ENCODE measurements at regions not wholly inside any gene's neighbourhood (a gene's known extent, or its start where the extent isn't known, plus 50 kb on each side); places are given as distances from the start of the nearest gene placed in this dataset.

- H3K9me3 ChIP-seq (replicated peaks; ENCODE audit: control insufficient read depth, low read depth, low read length), result no peaks in the 10 kb centered on the region
- no peak for DNase-seq
- H3K27ac ChIP-seq (ENCODE audit: low read length), result no peak overlapping the region
- H3K27me3 ChIP-seq (ENCODE audit: control insufficient read depth, insufficient read depth, low read length), result no peaks in the 10 kb centered on the region
- no peaks in the 10 kb centered on the region for H3K36me3 ChIP-seq (ENCODE audit: control insufficient read depth, insufficient read depth, low read length)
- peaks cover 4% of the 10 kb centered on the region for H3K4me1 ChIP-seq (ENCODE audit: control insufficient read depth, insufficient read depth, low read length)
- WGBS (ENCODE audit: insufficient coverage), result 88% methylated on average over 9 of the region's 16 CpGs
- H3K4me3 ChIP-seq (ENCODE audit: low read length), result no peak overlapping the region
Observed at GRCh38 chr21:31543191-31543590, 116.3 kb upstream of the SOD1 start.

GRCh38 chr21:31538816-31539215 is 120.7 kb upstream of the SOD1 start:
- H3K36me3 ChIP-seq (ENCODE audit: control insufficient read depth, insufficient read depth, low read length), result no peaks in the 10 kb centered on the region
- H3K9me3 ChIP-seq (replicated peaks; ENCODE audit: control insufficient read depth, low read depth, low read length), result no peaks in the 10 kb centered on the region
- no peaks in the 10 kb centered on the region for H3K27me3 ChIP-seq (ENCODE audit: control insufficient read depth, insufficient read depth, low read length)
- peaks cover 4% of the 10 kb centered on the region for H3K4me1 ChIP-seq (ENCODE audit: control insufficient read depth, insufficient read depth, low read length)
- no peak overlapping the region for H3K4me3 ChIP-seq (ENCODE audit: low read length)
- WGBS (ENCODE audit: insufficient coverage), result 12% methylated on average over 6 of the region's 10 CpGs
- peak; percentile 68 for DNase-seq
- H3K27ac ChIP-seq (ENCODE audit: low read length), result peak overlapping the region; percentile 25

GRCh38 chr21:31537872-31538576 is 121.5 kb upstream of the SOD1 start:
- no CpG with 5 or more reads among the region's 10 CpGs for WGBS (ENCODE audit: insufficient coverage)
- H3K36me3 ChIP-seq (ENCODE audit: control insufficient read depth, insufficient read depth, low read length), result no peaks in the 10 kb centered on the region
- DNase-seq, result no peak
- no peak overlapping the region for H3K27ac ChIP-seq (ENCODE audit: low read length)
- peaks cover 4% of the 10 kb centered on the region for H3K4me1 ChIP-seq (ENCODE audit: control insufficient read depth, insufficient read depth, low read length)
- no peaks in the 10 kb centered on the region for H3K27me3 ChIP-seq (ENCODE audit: control insufficient read depth, insufficient read depth, low read length)
- no peaks in the 10 kb centered on the region for H3K9me3 ChIP-seq (replicated peaks; ENCODE audit: control insufficient read depth, low read depth, low read length)
- no peak overlapping the region for H3K4me3 ChIP-seq (ENCODE audit: low read length)

- H3K36me3 ChIP-seq (ENCODE audit: control insufficient read depth, insufficient read depth, low read length), result no peaks in the 10 kb centered on the region
- no peaks in the 10 kb centered on the region for H3K27me3 ChIP-seq (ENCODE audit: control insufficient read depth, insufficient read depth, low read length)
- H3K4me1 ChIP-seq (ENCODE audit: control insufficient read depth, insufficient read depth, low read length), result peaks cover 4% of the 10 kb centered on the region
- no peak for DNase-seq
- no peak overlapping the region for H3K4me3 ChIP-seq (ENCODE audit: low read length)
- H3K27ac ChIP-seq (ENCODE audit: low read length), result no peak overlapping the region
- no peaks in the 10 kb centered on the region for H3K9me3 ChIP-seq (replicated peaks; ENCODE audit: control insufficient read depth, low read depth, low read length)
- WGBS (ENCODE audit: insufficient coverage), result 92% methylated on average over 3 of the region's 8 CpGs
Observed at GRCh38 chr21:31536138-31536537, 123.4 kb upstream of the SOD1 start.

GRCh38 chr21:31531967-31532366 is 127.5 kb upstream of the SOD1 start:
- H3K36me3 ChIP-seq (ENCODE audit: control insufficient read depth, insufficient read depth, low read length), result no peaks in the 10 kb centered on the region
- no peak for DNase-seq
- no peak overlapping the region for H3K4me3 ChIP-seq (ENCODE audit: low read length)
- no CpG with 5 or more reads among the region's 1 CpG for WGBS (ENCODE audit: insufficient coverage)
- H3K4me1 ChIP-seq (ENCODE audit: control insufficient read depth, insufficient read depth, low read length), result peaks cover 9% of the 10 kb centered on the region
- H3K27ac ChIP-seq (ENCODE audit: low read length), result no peak overlapping the region
- H3K27me3 ChIP-seq (ENCODE audit: control insufficient read depth, insufficient read depth, low read length), result no peaks in the 10 kb centered on the region
- H3K9me3 ChIP-seq (replicated peaks; ENCODE audit: control insufficient read depth, low read depth, low read length), result no peaks in the 10 kb centered on the region

GRCh38 chr21:31530897-31531705 is 128.4 kb upstream of the SOD1 start:
- peaks cover 9% of the 10 kb centered on the region for H3K4me1 ChIP-seq (ENCODE audit: control insufficient read depth, insufficient read depth, low read length)
- no peak for DNase-seq

GRCh38 chr21:31530364-31530763 is 129.1 kb upstream of the SOD1 start:
- H3K27ac ChIP-seq (ENCODE audit: low read length), result no peak overlapping the region
- H3K4me1 ChIP-seq (ENCODE audit: control insufficient read depth, insufficient read depth, low read length), result peaks cover 9% of the 10 kb centered on the region
- no peaks in the 10 kb centered on the region for H3K36me3 ChIP-seq (ENCODE audit: control insufficient read depth, insufficient read depth, low read length)
- WGBS (ENCODE audit: insufficient coverage), result 40% methylated on average over 3 of the region's 9 CpGs
- no peak for DNase-seq
- H3K27me3 ChIP-seq (ENCODE audit: control insufficient read depth, insufficient read depth, low read length), result no peaks in the 10 kb centered on the region
- no peak overlapping the region for H3K4me3 ChIP-seq (ENCODE audit: low read length)
- no peaks in the 10 kb centered on the region for H3K9me3 ChIP-seq (replicated peaks; ENCODE audit: control insufficient read depth, low read depth, low read length)

More at GRCh38 chr21:31530897-31531705, 128.4 kb upstream of the SOD1 start:
- H3K36me3 ChIP-seq (ENCODE audit: control insufficient read depth, insufficient read depth, low read length), result no peaks in the 10 kb centered on the region
- 36% methylated on average over 7 of the region's 10 CpGs for WGBS (ENCODE audit: insufficient coverage)
- no peaks in the 10 kb centered on the region for H3K9me3 ChIP-seq (replicated peaks; ENCODE audit: control insufficient read depth, low read depth, low read length)
- H3K27me3 ChIP-seq (ENCODE audit: control insufficient read depth, insufficient read depth, low read length), result no peaks in the 10 kb centered on the region
- no peak overlapping the region for H3K27ac ChIP-seq (ENCODE audit: low read length)
- no peak overlapping the region for H3K4me3 ChIP-seq (ENCODE audit: low read length)

GRCh38 chr21:31529406-31529805 is 130.1 kb upstream of the SOD1 start:
- no CpG with 5 or more reads among the region's 1 CpG for WGBS (ENCODE audit: insufficient coverage)

GRCh38 chr21:31526040-31526439 is 133.5 kb upstream of the SOD1 start:
- Histone ChIP-seq H3K4me1 (ENCODE audit: control insufficient read depth, insufficient read depth, low read length) (peaks cover 8% of the 10 kb centered on the region), H3K36me3 (ENCODE audit: control insufficient read depth, insufficient read depth, low read length) (no peaks in the 10 kb centered on the region), H3K27me3 (ENCODE audit: control insufficient read depth, insufficient read depth, low read length) (no peaks in the 10 kb centered on the region), H3K27ac (ENCODE audit: low read length) (no peak overlapping the region), H3K4me3 (ENCODE audit: low read length) (no peak overlapping the region), H3K9me3 (replicated peaks; ENCODE audit: control insufficient read depth, low read depth, low read length) (no peaks in the 10 kb centered on the region)
- WGBS (ENCODE audit: insufficient coverage), result 86% methylated on average over 4 of the region's 4 CpGs
- DNase-seq, result no peak

More at GRCh38 chr21:31529406-31529805, 130.1 kb upstream of the SOD1 start:
- no peaks in the 10 kb centered on the region for H3K9me3 ChIP-seq (replicated peaks; ENCODE audit: control insufficient read depth, low read depth, low read length)
- H3K4me3 ChIP-seq (ENCODE audit: low read length), result no peak overlapping the region
- H3K4me1 ChIP-seq (ENCODE audit: control insufficient read depth, insufficient read depth, low read length), result peaks cover 9% of the 10 kb centered on the region
- H3K36me3 ChIP-seq (ENCODE audit: control insufficient read depth, insufficient read depth, low read length), result no peaks in the 10 kb centered on the region
- no peaks in the 10 kb centered on the region for H3K27me3 ChIP-seq (ENCODE audit: control insufficient read depth, insufficient read depth, low read length)
- no peak for DNase-seq
- H3K27ac ChIP-seq (ENCODE audit: low read length), result no peak overlapping the region

- WGBS (ENCODE audit: insufficient coverage), result 50% methylated on average over 1 of the region's 4 CpGs
- Histone ChIP-seq H3K36me3 (ENCODE audit: control insufficient read depth, insufficient read depth, low read length) (no peaks in the 10 kb centered on the region), H3K27ac (ENCODE audit: low read length) (no peak overlapping the region), H3K9me3 (replicated peaks; ENCODE audit: control insufficient read depth, low read depth, low read length) (no peaks in the 10 kb centered on the region), H3K27me3 (ENCODE audit: control insufficient read depth, insufficient read depth, low read length) (no peaks in the 10 kb centered on the region), H3K4me3 (ENCODE audit: low read length) (no peak overlapping the region), H3K4me1 (ENCODE audit: control insufficient read depth, insufficient read depth, low read length) (peaks cover 6% of the 10 kb centered on the region)
- DNase-seq, result no peak
Observed at GRCh38 chr21:31524140-31524539, 135.4 kb upstream of the SOD1 start.
